ENCODE measurements at regions not wholly inside any gene's neighbourhood (a gene's known extent, or its start where the extent isn't known, plus 50 kb on each side); places are given as distances from the start of the nearest gene placed in this dataset.

- TF ChIP-seq CTCF (IDR thresholded peaks at IDR 0.05) (no peak), POLR2A (IDR thresholded peaks at IDR 0.05) (no peak), EP300 (IDR thresholded peaks at IDR 0.05; ENCODE audit: low read depth) (no peak)
Observed at GRCh38 chr5:87776785-87777184, 364.1 kb upstream of the CCNH start.
